Vagina (tissue), 2 donors: ENCODE measurements at regions not wholly inside any gene's neighbourhood (a gene's known extent, or its start where the extent isn't known, plus 50 kb on each side); places are given as distances from the start of the nearest gene placed in this dataset.

Experiments used
- CTCF ChIP-seq, 3 experiments: fragments of 450-650 bp in 2 of 3; fragments of 200-600 bp in 1 of 3; sonication (generic) in 1 of 3; IDR thresholded peaks; one replicate each; pipeline ENCODE4 v1.5.1; 2017 to 2019; ENCODE audit warnings: antibody characterized with exemption in 3 of 3, mild to moderate bottlenecking in 2 of 3, moderate library complexity in 2 of 3
- POLR2A ChIP-seq, 2 donors: fragments of 450-650 bp; IDR thresholded peaks; one replicate each; pipeline ENCODE4 v1.6.1; 2017; ENCODE audit warnings: antibody characterized with exemption in 2 of 2, mild to moderate bottlenecking in 2 of 2, moderate library complexity in 2 of 2
- POLR2AphosphoS5 ChIP-seq, 2 donors: sonication (generic); formaldehyde crosslinking; IDR thresholded peaks; one replicate each; pipeline ENCODE4 v1.9.0; 2017; ENCODE audit warnings: antibody characterized with exemption in 2 of 2, mild to moderate bottlenecking in 2 of 2, low read depth in 1 of 2; ENCODE audit not compliant: insufficient read depth in 1 of 2

- TF ChIP-seq CTCF (IDR thresholded peaks at IDR 0.05) (no peak), POLR2A (IDR thresholded peaks at IDR 0.05) (no peak), POLR2AphosphoS5 (IDR thresholded peaks at IDR 0.05; ENCODE audit: insufficient read depth in 1 of 2, low read depth in 1 of 2) (no peak)
Observed at GRCh38 chr4:81356621-81357020, 115.1 kb downstream of the RASGEF1B start.
